Psoas muscle (tissue), 7 donors: ENCODE measurements at regions not wholly inside any gene's neighbourhood (a gene's known extent, or its start where the extent isn't known, plus 50 kb on each side); places are given as distances from the start of the nearest gene placed in this dataset.
"Not testable (repeated sequence)": the region's sequence is repeated elsewhere in the genome, so short reads cannot be mapped to it uniquely, and the experiment has no call there.

Source experiments
- ATAC-seq, 4 donors: fragments of 200-7000 bp; cut with Tn5 transposase; one replicate each; pipeline ENCODE4 v1.9.1; 2020; ENCODE audit warnings: moderate library complexity in 3 of 4, mild to moderate bottlenecking in 2 of 4
- DNase-seq, 2 donors: peaks; one replicate each; pipeline ENCODE4 v3.0.0-alpha.2; 2020
- H3K27ac ChIP-seq: fragments of 200-600 bp; one replicate; pipeline ENCODE4 v1.8.0; 2022
- H3K27me3 ChIP-seq, 3 donors: fragments of 200-600 bp in 1 of 3; one replicate each; pipeline versions ENCODE4 v1.6.1 to v1.8.0; 2013 to 2022; ENCODE audit warnings: low read length in 2 of 3, mild to moderate bottlenecking in 2 of 3, moderate library complexity in 1 of 3; ENCODE audit not compliant: insufficient read depth in 3 of 3
- H3K36me3 ChIP-seq, 2 donors: fragments of 200-600 bp in 1 of 2; one replicate each; pipeline versions ENCODE4 v1.6.1 to v1.8.0; 2013 to 2022; ENCODE audit warnings: low read depth in 1 of 2, mild to moderate bottlenecking in 1 of 2, moderate library complexity in 1 of 2; ENCODE audit not compliant: insufficient read depth in 1 of 2
- H3K4me1 ChIP-seq: fragments of 200-600 bp; one replicate; pipeline ENCODE4 v1.8.0; 2022
- H3K4me3 ChIP-seq: fragments of 200-600 bp; one replicate; pipeline ENCODE4 v1.8.0; 2022; ENCODE audit warnings: mild to moderate bottlenecking
- H3K9me3 ChIP-seq: fragments of 200-600 bp; one replicate; pipeline ENCODE4 v1.8.0; 2022
- WGBS, 3 donors: extraction: QIAGEN DNeasy Blood & Tissue Kit; methylation state at CpG; one replicate each; pipeline versions ENCODE4 v1.1.6 to v1.1.7; 2013; 5-methylcytosine and 5-hydroxymethylcytosine counted together
- intact Hi-C, 2 donors: fragments of 100-400 bp; cut with DNase I; formaldehyde crosslinking; loops; one replicate each; pipeline versions ENCODE4 v1.11.0 to v1.14.2; 2022
- TF ChIP-seq, protein P1 (sequence below): fragments of 200-600 bp; IDR thresholded peaks from one replicate; pipeline ENCODE4 v1.8.0; 2022; ENCODE audit warnings: antibody characterized with exemption
- donor health status: healthy with polysubstance abuse.
- donor health status: DM: no; HTN: no; CAD: no; lungs with moderate emphysema.
- donor health status: Bipolar disorder and iron deficiency.
- donor health status: healthy.
- donor health status: DM: yes; HTN: yes; CAD: no.
- donor health status: DM: no; HTN: no; CAD: no.
- donor health status: DM: yes; HTN: yes; CAD: no.

GRCh38 chr13:28607187-28607955 is 51.6 kb upstream of the POMP start:
- Histone ChIP-seq H3K4me1 (no peaks in the 10 kb centered on the region), H3K27me3 (peaks cover 0 to 2% (median 0%) of the 10 kb centered on the region in 3 donors), H3K27ac (no peak overlapping the region), H3K36me3 (no peaks in the 10 kb centered on the region), H3K9me3 (no peaks in the 10 kb centered on the region), H3K4me3 (no peak overlapping the region)
- ATAC-seq (no peak), DNase-seq (no peak)
- 71 to 75% (median 72%) methylated on average over 8 of the region's 8 CpGs for WGBS, 3 donors
- TF ChIP-seq, protein P1, sequence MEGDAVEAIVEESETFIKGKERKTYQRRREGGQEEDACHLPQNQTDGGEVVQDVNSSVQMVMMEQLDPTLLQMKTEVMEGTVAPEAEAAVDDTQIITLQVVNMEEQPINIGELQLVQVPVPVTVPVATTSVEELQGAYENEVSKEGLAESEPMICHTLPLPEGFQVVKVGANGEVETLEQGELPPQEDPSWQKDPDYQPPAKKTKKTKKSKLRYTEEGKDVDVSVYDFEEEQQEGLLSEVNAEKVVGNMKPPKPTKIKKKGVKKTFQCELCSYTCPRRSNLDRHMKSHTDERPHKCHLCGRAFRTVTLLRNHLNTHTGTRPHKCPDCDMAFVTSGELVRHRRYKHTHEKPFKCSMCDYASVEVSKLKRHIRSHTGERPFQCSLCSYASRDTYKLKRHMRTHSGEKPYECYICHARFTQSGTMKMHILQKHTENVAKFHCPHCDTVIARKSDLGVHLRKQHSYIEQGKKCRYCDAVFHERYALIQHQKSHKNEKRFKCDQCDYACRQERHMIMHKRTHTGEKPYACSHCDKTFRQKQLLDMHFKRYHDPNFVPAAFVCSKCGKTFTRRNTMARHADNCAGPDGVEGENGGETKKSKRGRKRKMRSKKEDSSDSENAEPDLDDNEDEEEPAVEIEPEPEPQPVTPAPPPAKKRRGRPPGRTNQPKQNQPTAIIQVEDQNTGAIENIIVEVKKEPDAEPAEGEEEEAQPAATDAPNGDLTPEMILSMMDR, result no peak
- intact Hi-C loops, result no loop called here

GRCh38 chr13:28606466-28606865 is 52.5 kb upstream of the POMP start:
- no peak for DNase-seq
- intact Hi-C loops, result no loop called here
- Histone ChIP-seq H3K4me3 (no peak overlapping the region), H3K27me3 (peaks cover 0 to 2% (median 0%) of the 10 kb centered on the region in 3 donors), H3K36me3 (no peaks in the 10 kb centered on the region), H3K4me1 (no peaks in the 10 kb centered on the region), H3K9me3 (no peaks in the 10 kb centered on the region), H3K27ac (no peak overlapping the region)
- 70 to 88% (median 80%) methylated on average over 5 of the region's 5 CpGs for WGBS, 3 donors
- no peak for ATAC-seq
- TF ChIP-seq, protein P1, result no peak

DNA sequence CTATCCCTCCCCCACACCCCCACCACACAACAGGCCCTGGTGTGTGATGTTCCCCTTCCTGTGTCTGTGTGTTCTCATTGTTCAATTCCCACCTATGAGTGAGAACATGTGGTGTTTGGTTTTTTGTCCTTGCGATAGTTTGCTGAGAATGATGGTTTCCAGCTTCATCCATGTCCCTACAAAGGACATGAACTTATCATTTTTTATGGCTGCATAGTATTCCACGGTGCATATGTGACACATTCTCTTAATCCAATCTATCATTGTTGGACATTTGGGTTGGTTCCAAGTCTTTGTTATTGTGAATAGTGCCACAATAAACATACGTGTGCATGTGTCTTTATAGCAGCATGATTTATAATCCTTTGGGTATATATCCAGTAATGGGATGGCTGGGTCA is 53.8 kb upstream of the POMP start:
- 77 to 92% (median 84%) methylated on average over 2 of the region's 3 CpGs for WGBS, 3 donors
- H3K9me3 ChIP-seq, H3K4me3 ChIP-seq, ATAC-seq, H3K27ac ChIP-seq, DNase-seq, H3K4me1 ChIP-seq, H3K36me3 ChIP-seq, intact Hi-C loops, H3K27me3 ChIP-seq: not testable (repeated sequence)

GRCh38 chr13:28603043-28603664 is 55.8 kb upstream of the POMP start:
- DNase-seq (no peak), ATAC-seq (no peak)
- Histone ChIP-seq H3K36me3 (no peaks in the 10 kb centered on the region), H3K4me3 (no peak overlapping the region), H3K4me1 (no peaks in the 10 kb centered on the region), H3K9me3 (no peaks in the 10 kb centered on the region), H3K27me3 (no peaks in the 10 kb centered on the region), H3K27ac (no peak overlapping the region)
- intact Hi-C loops, result no loop called here
- TF ChIP-seq, protein P1, result no peak
- WGBS, 3 donors, result 54 to 63% (median 60%) methylated on average over 6 of the region's 6 CpGs

DNA sequence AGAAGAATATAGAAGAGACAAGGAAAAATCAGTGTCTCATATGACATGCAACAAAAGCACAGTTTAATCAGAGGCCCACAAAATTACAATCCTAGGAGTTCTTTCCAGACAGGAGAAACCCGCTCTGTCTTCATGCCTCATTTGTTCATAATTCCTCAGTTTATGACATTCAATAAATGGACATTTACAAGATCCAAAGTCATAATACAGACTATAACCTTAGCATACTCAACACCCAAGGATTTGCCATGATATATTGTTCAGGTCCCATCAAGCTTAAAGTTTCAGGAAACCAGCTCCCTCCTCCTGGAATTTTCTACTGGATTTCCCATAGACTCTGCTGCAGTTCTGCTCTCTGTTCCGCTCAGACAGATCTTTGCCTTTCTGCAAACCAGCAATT is 56.4 kb upstream of the POMP start:
- intact Hi-C loops, result no loop called here
- Histone ChIP-seq H3K4me3 (no peak overlapping the region), H3K27me3 (no peaks in the 10 kb centered on the region), H3K4me1 (no peaks in the 10 kb centered on the region), H3K27ac (no peak overlapping the region), H3K36me3 (no peaks in the 10 kb centered on the region), H3K9me3 (no peaks in the 10 kb centered on the region)
- WGBS, 3 donors, result 78 to 83% (median 82%) methylated on average over 2 of the region's 2 CpGs
- ATAC-seq (no peak), DNase-seq (no peak)
- TF ChIP-seq, protein P1, result no peak
